ENCODE measurements at regions not wholly inside any gene's neighbourhood (a gene's known extent, or its start where the extent isn't known, plus 50 kb on each side); places are given as distances from the start of the nearest gene placed in this dataset.

DNA sequence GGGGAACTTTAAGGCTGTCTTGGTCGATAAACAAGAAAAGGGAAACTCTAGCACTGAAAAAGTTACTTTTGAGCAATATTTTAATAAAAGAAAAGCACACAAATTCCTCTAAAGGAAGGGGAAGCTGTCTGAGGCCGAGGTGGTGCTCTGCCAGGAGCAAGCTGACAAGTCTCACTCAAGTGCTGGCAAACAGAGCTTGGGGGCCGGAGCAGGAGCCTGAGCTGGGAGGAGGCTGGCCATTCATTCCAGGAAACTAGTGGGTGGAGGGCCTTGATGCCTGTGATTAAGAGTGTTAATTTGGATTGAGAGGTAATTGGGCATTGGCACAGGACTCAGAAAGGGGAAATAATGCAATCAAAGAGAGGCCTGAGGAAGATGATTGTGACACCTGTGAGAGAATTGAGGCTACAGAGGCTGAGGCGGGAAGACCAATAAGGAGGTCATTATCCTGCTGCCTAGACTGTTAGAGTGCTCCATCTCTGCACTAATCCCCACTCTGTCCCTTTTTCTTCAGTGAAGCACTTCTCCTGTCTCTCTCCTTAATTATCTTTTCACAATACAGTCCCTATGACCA lies 154.9 kb upstream of the COL1A2 start:
- no peak for DNase-seq

DNA sequence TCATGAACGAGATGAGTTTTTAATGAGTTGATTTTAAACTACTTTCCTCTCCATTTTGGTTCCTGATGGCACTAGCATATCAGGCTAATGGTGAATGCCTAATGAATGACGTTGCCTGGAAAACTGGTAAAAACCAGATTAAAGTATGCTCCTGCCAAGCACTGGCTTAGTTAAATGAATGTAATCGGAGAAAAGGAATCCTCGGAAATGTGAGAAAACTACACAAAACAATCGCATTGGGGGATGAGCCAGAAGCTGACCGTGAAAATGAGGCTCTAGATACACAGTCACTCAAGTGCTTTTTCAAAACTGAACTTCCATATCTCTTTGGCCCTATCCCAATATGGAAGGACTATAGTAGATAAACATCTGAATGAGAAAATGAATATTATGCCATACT lies 153.8 kb upstream of the COL1A2 start:
- DNase-seq, result no peak

DNA sequence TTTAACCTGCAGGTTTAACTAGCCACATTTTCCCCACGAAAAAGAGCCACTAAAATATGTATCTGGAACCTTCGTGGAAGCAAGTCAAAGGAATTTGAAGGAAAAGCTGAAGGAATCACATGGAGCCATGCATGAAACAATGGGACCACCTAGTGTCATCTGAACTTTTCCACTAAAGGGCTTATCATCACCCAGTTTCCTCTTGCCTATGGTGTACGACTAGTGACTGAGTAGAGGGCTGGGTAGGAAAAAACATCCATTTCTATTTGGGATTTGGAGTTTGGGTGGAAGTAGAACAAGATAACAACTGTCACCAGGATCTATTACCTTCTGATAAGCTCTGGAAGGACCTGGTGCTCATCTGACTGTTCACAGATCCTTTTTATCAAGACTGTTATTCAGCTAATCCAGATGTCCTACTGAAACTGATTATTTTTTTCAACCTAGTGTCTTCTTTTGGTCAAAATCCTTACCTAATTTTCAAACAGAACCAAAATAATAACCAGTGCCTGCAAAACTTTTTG lies 153.2 kb upstream of the COL1A2 start:
- DNase-seq, result no peak

DNA sequence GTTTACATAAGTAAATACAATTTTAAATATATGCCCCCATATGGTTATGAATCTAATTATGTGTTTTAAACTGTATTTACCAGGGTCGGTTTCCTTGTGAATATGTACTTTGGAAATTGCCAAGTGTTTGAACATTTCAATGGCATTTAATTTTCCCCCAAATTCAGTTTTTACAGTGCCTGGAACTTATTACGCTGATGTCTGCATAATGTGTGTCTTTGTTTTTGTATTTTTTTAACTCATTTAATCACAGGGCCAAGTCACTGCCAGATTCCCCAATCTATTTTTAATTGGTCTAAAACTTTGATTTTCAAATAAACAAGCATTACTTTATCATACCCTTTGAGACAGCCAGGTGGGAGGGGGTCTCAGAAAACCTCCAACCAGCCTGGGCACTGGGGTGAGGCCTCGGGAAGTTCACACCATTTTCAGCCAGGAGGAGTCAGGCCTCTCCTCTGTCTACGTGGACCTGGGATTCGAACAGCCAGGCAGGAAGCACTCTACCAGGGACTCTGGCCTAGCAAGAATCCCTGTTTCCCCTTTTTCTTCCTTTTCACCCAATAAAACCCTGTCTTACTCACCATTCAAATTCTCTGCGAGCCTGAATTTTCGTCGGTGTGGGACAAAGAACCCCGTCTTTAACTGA lies 151.5 kb upstream of the COL1A2 start:
- DNase-seq, result no peak

DNA sequence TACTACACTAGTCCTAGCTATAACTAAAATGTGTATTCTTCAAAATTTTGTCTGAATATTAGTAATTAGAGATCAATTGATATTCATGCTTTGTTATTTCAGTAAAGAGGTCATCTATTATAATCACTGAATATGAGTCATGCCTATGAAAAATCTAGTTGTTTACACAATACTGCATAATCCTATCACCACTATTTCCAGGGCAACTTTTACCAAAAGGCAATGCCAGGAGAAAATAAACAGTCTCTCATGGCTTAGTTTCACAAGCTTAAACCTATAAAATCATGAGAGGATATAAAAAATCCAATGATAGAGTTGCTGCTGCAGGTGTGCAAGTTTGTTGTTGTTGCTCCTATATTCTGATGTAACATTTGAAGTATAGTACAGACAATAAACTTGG lies 149.9 kb upstream of the COL1A2 start:
- DNase-seq, result no peak

DNA sequence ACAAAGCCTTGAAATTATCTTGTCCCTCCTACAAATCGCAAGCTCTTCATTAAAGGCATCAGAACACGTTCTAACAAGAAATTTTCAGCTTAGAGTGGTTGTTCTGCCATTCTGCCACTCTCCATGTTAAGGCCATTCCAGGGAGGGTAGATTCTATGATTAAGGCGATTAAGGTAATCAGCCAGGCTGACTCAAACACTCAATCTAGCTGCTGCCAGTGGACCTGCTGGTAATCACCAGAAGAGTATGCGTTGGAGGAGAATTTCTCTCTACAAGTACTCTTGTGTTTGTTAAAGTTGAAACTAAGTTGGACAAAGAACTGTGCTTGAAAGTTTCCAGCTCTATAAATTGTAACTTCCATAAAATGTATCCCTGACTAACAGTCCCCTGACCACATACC lies 149.2 kb upstream of the COL1A2 start:
- no peak for DNase-seq

DNA sequence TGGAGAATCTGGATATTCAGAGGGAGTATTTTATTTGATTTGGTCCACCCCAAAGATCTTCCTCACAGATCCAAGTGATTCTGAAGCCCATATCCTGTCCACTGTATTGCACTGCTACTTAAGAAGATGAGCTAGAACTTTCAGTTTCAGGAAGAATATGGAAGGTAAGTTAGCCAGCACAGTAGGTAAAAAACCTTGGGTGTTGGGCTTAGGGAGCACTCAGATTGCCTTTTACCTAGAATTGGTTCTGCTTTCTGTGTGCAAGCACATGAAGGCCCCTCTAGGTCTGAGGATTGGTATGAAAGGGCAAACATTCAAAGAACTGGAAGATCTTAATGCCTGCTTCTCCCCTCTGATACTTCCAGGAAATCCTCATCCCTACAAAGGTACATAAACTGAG lies 146.7 kb upstream of the COL1A2 start:
- no peak for DNase-seq

DNA sequence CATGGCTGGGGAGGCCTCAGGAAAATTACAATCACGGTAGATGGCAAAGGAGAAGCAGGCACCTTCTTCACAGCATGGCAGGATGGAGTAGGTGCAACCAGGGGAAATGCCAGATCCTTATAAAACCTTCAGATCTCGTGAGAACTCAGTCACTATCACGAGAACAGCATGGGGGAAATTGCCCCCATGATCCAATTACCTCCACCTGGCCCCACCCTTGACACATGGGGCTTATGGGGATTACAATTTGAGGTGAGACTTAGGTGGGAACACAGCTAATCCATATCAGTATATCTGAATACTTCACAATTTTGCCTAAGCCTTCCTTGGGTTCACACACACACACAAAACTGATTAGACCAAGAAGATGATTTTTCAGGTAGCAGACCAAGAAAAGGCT lies 145.1 kb upstream of the COL1A2 start:
- no peak for DNase-seq

DNA sequence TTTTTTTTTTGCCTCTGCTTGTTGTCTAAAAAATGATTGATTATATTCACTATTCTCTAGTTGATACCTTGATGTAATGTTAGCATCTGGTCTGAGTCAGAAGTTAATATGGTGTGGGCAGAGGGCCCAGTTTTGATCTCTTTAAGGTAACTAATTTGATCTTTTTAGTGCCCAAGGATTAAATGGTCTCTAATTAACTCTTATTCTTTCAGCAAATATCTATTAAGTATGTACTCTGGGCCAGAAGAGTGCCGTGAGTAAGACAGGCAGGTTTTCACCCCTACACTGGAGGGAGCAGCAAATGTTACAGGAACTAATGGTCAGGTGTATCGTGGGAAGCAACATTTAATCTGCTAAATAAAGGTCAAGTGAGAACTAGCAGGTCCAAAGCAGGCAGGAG lies 144.6 kb upstream of the COL1A2 start:
- no peak for DNase-seq

DNA sequence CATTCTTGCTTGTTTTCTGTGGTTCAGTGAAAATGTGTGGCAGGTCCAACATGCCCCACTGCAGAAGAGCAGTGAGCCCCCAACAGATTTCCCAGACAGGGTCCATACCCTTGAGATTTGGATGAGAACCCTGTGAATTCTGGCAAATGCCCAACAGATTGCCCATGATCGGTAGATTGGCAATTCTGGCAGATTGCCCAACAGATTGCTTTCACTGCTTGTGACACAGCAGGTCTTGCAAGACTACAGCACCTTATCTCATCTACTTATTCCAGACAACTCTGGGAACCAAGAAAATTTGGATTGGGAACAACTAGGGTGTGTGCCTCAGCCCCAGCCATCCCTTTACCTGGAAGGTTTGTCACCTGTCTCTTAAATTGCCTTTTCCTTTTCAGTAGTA lies 143.7 kb upstream of the COL1A2 start:
- DNase-seq, result no peak

DNA sequence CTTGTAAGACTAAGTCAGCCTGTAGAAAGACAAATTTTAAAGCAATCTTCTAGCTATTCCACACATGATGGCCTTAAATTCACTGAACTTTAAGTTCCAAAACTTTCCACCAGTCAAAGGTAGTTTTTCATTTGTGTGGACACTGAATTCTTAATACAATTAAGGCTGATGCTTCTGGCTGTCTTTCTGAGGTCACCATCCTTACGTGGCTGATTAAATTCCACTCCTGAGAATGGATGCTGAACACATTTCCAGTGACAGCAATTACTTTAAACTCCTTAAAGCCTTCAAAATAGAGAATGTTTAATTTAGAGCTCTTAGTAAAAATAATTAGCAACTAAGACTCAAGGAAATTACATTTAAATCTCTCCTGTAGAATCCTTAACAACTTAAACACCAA lies 142.6 kb upstream of the COL1A2 start:
- DNase-seq, result no peak

DNA sequence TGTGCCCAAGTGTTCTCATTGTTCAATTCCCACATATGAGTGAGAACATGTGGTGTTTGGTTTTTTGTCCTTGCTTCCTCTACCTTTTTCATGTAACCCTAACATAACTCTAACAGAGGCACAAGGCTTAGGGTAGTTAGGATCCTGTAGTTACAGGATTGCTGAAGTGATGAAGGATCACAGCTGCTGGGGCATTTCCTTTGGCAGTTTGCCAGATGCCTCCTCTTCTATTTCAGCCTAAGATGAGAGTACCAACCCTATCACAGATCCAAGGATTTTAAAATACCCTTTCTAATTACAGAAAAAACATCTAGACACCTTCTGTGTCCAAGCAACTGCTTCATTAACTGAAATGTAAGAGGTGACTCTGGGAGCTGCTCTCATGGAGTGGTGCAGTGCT lies 141.7 kb upstream of the COL1A2 start:
- DNase-seq, result no peak

DNA sequence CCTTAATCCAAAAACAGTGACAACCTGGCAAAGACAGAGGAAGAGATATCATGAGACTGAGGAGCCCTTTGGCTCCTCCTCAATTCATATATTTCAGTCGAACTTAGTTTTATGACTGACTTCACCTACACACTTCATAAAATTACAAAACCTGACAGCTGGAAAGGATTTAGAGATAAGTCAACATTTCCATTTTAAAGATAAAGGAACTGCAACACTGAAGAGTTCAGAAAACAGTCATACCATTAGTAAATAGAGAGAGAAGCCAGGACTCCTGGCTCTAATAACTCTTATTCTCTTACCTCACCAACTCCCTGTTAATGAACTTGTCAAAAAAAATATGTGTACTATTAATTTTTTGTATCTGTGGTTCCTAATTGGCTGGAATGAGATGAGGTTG lies 141.0 kb upstream of the COL1A2 start:
- no peak for DNase-seq

DNA sequence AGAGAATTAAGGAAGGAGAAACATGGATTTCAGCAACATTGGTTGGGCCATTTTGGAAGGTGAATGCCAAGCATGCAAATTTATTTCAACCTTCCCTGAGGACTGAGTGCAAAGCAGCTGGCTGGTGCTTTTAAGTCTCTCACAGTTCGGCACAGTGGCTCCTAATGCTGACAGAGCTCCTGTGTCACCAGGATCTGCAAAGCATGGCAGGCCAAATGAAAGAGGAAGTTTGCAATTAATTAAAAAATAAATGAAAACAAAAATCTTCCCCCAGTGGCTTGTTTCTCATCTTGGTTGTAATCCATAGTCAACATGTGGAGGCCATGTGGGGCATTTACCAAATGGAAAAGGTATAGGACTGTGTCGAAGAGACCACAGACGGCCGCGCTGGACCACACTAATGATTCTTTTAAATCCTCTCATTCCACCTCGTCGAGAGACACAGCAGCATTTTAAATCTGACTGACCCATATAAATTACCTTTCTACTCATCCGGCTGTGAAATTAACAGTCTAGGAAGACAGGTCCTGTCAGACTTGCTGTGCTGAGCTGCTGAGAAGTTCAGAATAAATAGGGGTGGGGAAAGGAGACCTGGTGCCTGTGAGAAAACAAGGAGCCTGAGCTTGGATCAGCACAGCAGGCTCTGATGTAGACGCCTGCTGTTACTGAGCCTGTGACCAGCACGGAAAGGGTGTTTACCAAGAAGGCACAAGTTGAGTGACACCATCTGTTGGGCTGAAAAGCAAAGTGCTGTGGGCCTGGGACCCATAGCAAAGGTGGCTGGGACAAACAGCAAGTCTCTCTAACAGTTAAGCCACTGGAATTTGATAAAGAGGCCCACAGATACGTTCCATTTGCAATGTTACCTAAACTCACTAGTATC lies 136.0 kb upstream of the COL1A2 start:
- no peak for DNase-seq

DNA sequence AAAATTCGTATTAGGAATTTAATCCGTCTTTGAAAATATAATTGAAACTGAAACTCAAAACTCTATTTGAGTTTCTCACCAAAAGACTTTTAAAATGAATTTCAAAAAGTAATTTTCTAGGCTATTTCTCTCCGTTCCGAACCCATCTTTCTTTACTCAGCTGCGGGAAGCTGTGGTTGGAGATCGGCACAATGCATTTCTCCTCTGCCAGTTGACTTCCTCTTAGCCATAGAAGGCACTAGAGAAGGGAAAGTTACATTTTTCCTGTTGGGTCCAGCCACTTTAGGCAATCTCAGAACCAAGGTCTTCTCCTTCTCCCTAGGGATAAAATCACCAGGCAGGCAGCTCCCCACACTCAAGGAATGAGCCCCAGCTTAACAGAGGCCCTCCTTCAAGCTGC lies 133.6 kb upstream of the COL1A2 start:
- no peak for DNase-seq

DNA sequence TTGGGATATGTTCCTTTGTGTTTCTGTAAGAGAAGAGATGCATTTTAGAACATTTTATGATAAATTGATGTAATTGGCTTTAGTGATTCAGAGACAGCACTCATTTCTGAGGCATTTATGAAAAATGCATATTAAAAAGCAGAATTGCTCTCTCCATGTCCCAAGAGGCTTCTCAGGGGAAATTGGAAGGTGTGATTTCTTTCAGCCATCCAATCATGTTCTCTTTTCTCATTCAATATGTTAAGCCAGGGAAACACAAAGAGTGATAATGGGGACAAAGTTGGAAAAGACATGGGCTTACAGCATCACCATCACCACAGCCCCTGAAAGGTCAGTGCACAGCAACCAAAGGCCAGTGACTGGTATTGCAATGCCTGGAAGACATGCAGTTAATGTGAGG lies 129.9 kb upstream of the COL1A2 start:
- no peak for DNase-seq

DNA sequence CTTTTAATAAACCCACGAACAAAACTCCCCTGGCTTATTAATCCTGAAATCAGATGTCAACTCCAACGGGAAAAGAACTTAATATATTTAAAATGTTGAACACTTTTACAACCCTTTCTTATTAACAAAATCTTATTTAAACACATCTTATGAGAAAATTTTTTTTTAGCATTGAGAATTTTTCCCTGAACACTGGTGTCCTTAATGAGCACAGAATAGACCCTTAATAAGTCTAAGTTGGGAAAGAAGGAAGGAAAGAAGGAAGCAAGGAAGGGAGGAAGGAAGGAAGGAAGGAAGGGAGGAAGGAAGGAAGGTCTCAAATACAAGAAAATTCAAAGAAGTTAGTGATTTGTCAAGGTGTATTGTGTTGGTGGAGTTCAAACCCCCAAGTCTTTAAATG lies 129.2 kb upstream of the COL1A2 start:
- no peak for DNase-seq

DNA sequence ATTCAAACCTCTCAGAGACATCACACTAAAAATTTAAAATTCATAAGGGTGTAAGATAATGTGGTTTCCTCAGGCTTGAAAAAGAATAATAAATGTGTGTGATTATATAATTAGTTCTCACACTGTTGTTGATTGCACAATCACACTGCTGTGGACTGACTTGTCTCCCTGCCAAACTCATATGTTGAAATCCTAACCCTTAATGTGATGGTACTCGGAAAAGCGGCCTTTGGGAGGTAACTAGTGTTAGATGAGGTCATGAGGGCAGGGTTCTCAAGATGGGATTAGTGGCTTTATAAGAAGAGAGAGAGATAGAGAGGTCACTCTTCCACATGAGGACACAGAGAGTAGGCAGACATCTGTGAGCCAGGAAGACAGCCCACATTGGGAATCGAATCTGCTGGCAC lies 128.5 kb upstream of the COL1A2 start:
- no peak for DNase-seq

DNA sequence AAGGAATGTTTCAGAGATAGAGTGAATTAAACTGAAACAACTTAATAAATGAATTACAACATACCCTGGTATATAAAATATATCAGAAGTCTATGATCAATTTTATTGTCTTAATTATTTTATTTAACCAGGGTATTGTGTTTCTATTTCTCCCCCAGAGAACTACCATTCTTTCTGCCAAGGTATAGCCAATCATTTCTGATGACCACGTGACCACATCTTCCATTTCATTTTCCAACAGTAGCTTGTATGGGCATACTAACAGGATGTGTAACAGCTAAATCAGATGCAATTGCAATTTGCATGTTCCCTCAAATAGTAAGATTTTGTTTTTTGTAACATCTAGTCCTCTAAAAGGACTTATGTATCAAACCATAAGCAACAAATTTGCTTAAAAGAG lies 123.9 kb upstream of the COL1A2 start:
- no peak for DNase-seq

DNA sequence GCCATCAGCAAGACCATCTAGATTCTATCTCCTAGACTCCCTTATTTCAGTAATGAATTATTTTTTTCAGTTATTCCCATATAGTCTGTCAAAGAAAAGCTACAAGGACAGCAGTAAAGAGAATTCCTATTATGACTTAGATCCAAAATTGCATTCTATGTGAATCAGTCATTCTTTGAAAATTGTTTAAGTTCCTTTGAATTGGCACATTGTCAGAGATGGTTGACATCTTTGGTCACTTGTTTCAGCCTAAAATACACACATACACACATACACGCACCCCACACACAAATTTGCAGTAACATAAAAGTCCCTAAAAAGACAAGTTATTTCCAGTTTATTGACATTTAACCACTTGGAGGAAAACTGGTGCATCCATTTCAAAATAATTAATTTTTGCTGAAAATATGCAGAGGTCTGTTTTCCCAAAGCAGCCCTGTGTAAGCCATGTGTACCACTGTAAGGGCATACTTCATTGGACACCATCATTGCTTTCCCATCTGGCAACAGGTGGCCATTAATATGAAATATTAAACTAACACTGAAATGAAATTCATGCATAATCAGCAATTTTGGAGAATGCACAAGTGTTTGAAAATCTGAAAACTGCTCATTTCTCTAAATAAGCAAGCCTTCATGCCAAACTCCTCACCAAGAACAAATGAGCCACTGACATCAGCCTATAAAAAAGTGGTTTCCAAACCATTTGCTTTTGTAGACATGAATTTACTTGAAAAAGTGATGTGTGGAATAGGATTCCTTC lies 121.7 kb upstream of the COL1A2 start:
- no peak for DNase-seq

DNA sequence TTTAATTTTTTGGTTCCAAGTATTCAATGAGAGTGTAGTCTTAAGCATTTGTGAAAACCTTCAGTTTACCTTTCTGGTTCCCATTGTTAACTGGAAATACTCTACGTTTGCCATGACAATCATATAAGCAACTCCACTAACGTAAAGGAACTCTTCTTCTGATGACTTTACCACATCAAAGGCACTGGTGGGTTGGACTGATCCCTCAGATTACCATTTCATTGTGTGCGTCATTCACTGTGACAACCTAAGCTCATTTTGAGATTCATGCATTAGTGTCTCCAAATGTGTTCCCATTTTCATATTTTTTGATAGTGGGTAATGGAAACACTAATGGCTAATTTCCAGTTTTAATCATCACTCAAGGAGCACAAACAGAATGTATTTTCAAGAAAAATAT lies 119.9 kb upstream of the COL1A2 start:
- no peak for DNase-seq

DNA sequence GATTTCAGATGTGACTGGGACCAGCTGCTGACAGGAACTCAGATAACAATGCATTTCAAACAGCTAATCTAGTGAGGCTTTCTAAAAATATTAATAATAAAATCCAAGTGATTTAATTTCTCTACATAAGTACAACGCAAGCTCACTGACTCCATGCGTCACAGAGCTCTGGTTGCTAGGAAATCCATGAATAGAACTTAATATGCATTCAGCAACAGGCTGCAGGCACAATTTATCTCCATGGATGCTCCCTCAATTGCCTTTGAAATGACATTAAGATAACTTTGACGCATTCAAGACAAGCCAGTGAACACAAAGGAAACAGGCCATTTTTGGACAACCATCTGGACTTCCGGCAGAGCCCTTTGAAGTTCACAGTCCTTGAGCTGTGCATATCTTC lies 118.7 kb upstream of the COL1A2 start:
- no peak for DNase-seq

DNA sequence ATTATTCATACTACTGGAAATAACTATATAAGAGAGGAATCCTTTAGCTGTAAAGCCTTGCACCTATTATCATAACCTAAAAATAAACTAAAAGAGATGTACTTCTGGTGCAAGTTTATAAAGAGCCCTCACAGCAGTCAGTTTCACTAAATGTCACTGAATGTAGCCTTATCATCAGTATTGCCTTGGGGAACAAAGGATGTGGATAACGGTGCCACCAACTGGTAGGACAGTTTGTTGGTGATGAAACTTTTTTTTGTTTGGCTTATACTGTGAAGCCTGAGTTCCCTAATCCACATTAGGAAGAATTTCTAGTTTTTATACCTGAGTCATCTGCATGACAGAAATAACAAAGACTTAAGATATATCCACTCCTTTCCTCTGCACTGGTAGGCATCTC lies 117.9 kb upstream of the COL1A2 start:
- DNase-seq, result no peak

All from CD4-positive, alpha-beta T cell treated with Interleukin-4 for 4 hours (primary cell).